ENCODE measurements at regions not wholly inside any gene's neighbourhood (a gene's known extent, or its start where the extent isn't known, plus 50 kb on each side); places are given as distances from the start of the nearest gene placed in this dataset.
A peak's percentile ranks its signal among the peaks of the same experiment; 100 is the strongest.

DNA sequence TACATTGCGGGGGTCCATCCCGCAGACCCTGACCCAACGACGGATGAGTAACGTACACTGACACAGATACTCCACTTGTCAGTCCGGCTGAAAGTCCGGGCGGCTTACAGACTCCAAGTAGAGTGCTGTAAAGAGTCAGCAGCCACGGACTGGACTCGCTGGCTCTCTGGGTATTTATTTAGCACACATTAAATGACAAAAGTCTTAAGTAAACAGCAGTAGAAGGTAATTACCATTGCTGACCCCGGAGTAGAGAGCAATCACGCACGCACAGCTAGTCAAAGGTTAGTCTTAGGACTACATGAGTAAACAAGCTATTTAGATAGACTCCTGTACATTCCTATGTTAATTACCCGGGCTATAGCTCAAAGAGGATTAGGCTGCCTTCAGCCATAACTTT lies 780.9 kb downstream of the RPS29 start:
- peak; percentile 60 for DNase-seq (ENCODE audit: low spot score)
- no peaks in the 10 kb centered on the region for H3K36me3 Mint-ChIP-seq (ENCODE audit: low read depth)
- H3K4me3 Mint-ChIP-seq (ENCODE audit: unreplicated experiment): no peak overlapping the region
- peaks cover 7% of the 10 kb centered on the region for H3K27me3 Mint-ChIP-seq (ENCODE audit: low read depth)
- H3K27ac Mint-ChIP-seq (ENCODE audit: unreplicated experiment): no peak overlapping the region
- TF ChIP-seq, protein P1, sequence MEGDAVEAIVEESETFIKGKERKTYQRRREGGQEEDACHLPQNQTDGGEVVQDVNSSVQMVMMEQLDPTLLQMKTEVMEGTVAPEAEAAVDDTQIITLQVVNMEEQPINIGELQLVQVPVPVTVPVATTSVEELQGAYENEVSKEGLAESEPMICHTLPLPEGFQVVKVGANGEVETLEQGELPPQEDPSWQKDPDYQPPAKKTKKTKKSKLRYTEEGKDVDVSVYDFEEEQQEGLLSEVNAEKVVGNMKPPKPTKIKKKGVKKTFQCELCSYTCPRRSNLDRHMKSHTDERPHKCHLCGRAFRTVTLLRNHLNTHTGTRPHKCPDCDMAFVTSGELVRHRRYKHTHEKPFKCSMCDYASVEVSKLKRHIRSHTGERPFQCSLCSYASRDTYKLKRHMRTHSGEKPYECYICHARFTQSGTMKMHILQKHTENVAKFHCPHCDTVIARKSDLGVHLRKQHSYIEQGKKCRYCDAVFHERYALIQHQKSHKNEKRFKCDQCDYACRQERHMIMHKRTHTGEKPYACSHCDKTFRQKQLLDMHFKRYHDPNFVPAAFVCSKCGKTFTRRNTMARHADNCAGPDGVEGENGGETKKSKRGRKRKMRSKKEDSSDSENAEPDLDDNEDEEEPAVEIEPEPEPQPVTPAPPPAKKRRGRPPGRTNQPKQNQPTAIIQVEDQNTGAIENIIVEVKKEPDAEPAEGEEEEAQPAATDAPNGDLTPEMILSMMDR (IDR thresholded peaks at IDR 0.05): no peak
- peaks cover 12% of the 10 kb centered on the region for H3K9me3 Mint-ChIP-seq (ENCODE audit: low read depth)
- H3K4me1 Mint-ChIP-seq (ENCODE audit: low read depth): peaks cover 5% of the 10 kb centered on the region

DNA sequence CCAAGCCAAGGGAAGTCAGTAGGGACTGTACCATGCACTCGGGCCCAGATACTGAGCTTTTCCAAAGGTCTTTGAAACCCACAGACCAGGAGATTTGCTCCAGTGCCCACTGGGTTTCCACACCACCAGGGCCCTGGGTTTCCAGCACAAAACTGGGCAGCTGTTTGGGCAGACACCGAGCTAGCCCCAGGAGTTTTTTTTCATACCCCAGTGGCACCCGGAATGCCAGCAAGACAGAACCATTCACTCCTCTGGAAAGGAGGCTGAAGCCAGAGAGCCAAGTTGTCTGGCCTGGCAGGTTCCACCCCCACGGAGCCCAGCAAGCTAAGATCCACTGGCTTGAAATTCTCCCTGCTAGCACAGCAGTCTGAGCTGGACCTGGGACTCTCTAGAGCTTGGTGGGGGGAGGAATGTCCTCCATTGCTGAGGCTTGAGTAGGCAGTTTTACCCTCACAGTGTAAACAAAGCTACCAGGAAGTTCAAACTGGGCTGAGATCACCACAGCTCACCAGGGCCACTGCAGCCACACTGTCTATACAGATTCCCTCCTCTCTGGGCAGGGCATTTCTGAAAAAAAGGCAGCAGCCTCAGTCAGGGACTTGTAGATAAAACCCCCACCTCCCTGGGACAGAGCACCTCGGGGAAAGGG lies 793.7 kb downstream of the RPS29 start:
- H3K4me3 Mint-ChIP-seq (ENCODE audit: unreplicated experiment): no peak overlapping the region
- H3K27me3 Mint-ChIP-seq (ENCODE audit: low read depth): no peaks in the 10 kb centered on the region
- no peak for DNase-seq (ENCODE audit: low spot score)
- no peak overlapping the region for H3K27ac Mint-ChIP-seq (ENCODE audit: unreplicated experiment)
- H3K36me3 Mint-ChIP-seq (ENCODE audit: low read depth): no peaks in the 10 kb centered on the region
- peaks cover 13% of the 10 kb centered on the region for H3K9me3 Mint-ChIP-seq (ENCODE audit: low read depth)
- no peaks in the 10 kb centered on the region for H3K4me1 Mint-ChIP-seq (ENCODE audit: low read depth)
- TF ChIP-seq, protein P1 (IDR thresholded peaks at IDR 0.05): no peak

DNA sequence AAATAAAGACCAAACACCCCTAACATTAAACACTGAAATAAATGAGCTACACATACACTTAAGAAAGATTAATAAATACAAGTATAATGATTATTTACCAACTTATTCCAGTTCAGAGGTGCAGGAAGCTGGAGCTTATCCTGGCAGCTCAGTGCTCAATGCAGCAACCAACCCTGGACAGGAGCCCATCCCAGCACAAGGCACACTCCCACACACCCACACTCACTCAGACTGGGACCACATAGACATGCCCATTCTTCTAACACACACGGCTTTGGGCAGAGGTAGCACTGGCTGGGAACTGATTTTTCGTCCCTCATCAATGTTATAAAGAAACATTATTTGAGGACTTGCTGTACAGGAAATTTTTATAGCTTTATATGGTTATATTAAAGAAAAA lies 797.4 kb downstream of the RPS29 start:
- Mint-ChIP-seq H3K27ac (ENCODE audit: unreplicated experiment) (no peak overlapping the region), H3K4me3 (ENCODE audit: unreplicated experiment) (no peak overlapping the region), H3K4me1 (ENCODE audit: low read depth) (no peaks in the 10 kb centered on the region), H3K36me3 (ENCODE audit: low read depth) (no peaks in the 10 kb centered on the region), H3K27me3 (ENCODE audit: low read depth) (no peaks in the 10 kb centered on the region), H3K9me3 (ENCODE audit: low read depth) (peaks cover 2% of the 10 kb centered on the region)
- no peak for DNase-seq (ENCODE audit: low spot score)
- TF ChIP-seq, protein P1 (IDR thresholded peaks at IDR 0.05): no peak

DNA sequence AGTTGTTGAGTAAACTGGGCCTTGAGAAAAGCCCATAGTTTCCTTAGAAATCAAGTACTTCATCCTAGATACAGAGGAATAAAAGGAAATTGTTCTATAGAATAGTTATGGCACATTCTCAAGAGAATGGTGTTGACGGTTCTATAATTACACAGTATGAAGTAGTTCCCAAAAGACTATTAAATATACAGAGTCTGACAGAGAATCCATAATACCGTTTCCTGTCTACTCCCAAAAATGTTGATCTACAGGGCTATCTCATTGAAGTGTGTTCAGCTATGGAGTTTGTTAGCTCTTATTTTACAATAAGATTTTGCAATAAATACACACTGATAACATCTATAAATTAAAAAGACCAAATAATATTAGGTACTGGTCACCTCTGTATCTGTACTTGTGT lies 799.7 kb downstream of the RPS29 start:
- Mint-ChIP-seq H3K4me1 (ENCODE audit: low read depth) (no peaks in the 10 kb centered on the region), H3K27me3 (ENCODE audit: low read depth) (no peaks in the 10 kb centered on the region), H3K36me3 (ENCODE audit: low read depth) (no peaks in the 10 kb centered on the region), H3K27ac (ENCODE audit: unreplicated experiment) (no peak overlapping the region), H3K4me3 (ENCODE audit: unreplicated experiment) (no peak overlapping the region), H3K9me3 (ENCODE audit: low read depth) (no peaks in the 10 kb centered on the region)
- no peak for DNase-seq (ENCODE audit: low spot score)
- TF ChIP-seq, protein P1 (IDR thresholded peaks at IDR 0.05): no peak

DNA sequence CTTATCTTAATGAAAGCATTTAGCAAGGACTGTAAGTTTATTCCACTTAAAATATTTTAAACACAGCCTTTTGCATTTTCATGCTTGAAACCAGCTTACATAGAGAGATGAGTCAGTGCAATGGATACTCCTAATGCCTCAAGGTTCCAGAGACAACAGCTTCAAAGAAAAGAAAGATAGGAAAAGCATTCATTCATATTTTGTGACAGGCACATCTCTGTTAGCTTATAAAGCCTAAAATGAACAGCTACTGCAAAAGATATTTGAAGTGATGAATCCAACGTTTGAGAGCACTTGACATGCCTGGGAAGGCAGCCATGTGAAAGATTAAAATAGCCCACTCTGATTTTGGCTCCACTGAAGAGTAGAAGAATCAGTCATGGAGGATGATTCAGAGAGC lies 814.5 kb downstream of the RPS29 start:
- H3K4me3 Mint-ChIP-seq (ENCODE audit: unreplicated experiment): no peak overlapping the region
- no peaks in the 10 kb centered on the region for H3K36me3 Mint-ChIP-seq (ENCODE audit: low read depth)
- H3K9me3 Mint-ChIP-seq (ENCODE audit: low read depth): peaks cover 10% of the 10 kb centered on the region
- no peak overlapping the region for H3K27ac Mint-ChIP-seq (ENCODE audit: unreplicated experiment)
- no peak for DNase-seq (ENCODE audit: low spot score)
- TF ChIP-seq, protein P1 (IDR thresholded peaks at IDR 0.05): no peak
- no peaks in the 10 kb centered on the region for H3K4me1 Mint-ChIP-seq (ENCODE audit: low read depth)
- H3K27me3 Mint-ChIP-seq (ENCODE audit: low read depth): no peaks in the 10 kb centered on the region

All from chondrocyte (in vitro differentiated cells).